K562 (cell line): ENCODE measurements at regions not wholly inside any gene's neighbourhood (a gene's known extent, or its start where the extent isn't known, plus 50 kb on each side); places are given as distances from the start of the nearest gene placed in this dataset.
A peak's percentile ranks its signal among the peaks of the same experiment; 100 is the strongest.

ENCODE experiments used
- ATAC-seq: fragments of 200-7000 bp; cut with Tn5 transposase; 3 replicates; pipeline ENCODE4 v1.9.1; 2020; ENCODE audit warnings: moderate library complexity
- BruUV-seq: library from RNA; stranded (reverse); fragments of 400-500 nt; replicated peaks from 2 replicates; lab custom pipeline; 2021; lab: Mats Ljungman, UMichigan
- CTCF ChIA-PET: fragments of 300-600 bp; formaldehyde crosslinking; extraction: SDS; loops from one replicate; lab custom pipeline; 2021; ENCODE audit warnings: low intra/inter-chr PET ratio; lab: Yijun Ruan, JAX
- POLR2A ChIA-PET: fragments of 300-600, 350-650 bp; sonication (Branson Sonifier 250); formaldehyde crosslinking; extraction: SDS; loops from one replicate; lab custom pipeline; 2021; ENCODE audit warnings: antibody characterized with exemption, inconsistent platforms; lab: Yijun Ruan, JAX
- DNase-seq, 4 experiments: peaks; one replicate each; pipeline versions ENCODE4 v3.0.0 to v3.0.0-alpha.2; 2011 to 2018; ENCODE audit warnings: low spot score in 3 of 4, mixed read lengths in 3 of 4; ENCODE audit errors: extremely low read depth in 1 of 4
- FAIRE-seq: peaks from 2 replicates; lab custom pipeline; 2011; peaks lifted over from hg19 to GRCh38; lab: Jason Lieb, UNC
- H2AFZ ChIP-seq: 2 replicates; pipeline ENCODE4 v1.6.0; 2011; ENCODE audit warnings: low read depth, low read length, control low read depth, inconsistent platforms
- H3K27ac ChIP-seq: fragments of 200-600 bp; 3 replicates; pipeline ENCODE4 v1.8.0; 2011; ENCODE audit warnings: low read depth, mild to moderate bottlenecking, control low read depth, inconsistent platforms, low read length, moderate library complexity, mixed read lengths; ENCODE audit errors: extremely low read depth
- H3K27me3 ChIP-seq, 2 experiments: fragments of 300-600 bp in 1 of 2; 2 replicates in 1 of 2; 3 replicates in 1 of 2; pipeline versions ENCODE4 v1.6.0 to v1.8.0; 2011; ENCODE audit warnings: inconsistent platforms in 2 of 2, low read length in 2 of 2, mild to moderate bottlenecking in 1 of 2, mixed read lengths in 1 of 2, moderate library complexity in 1 of 2; ENCODE audit not compliant: control insufficient read depth in 2 of 2, insufficient read depth in 2 of 2
- H3K36me3 ChIP-seq: fragments of 300-600 bp; 3 replicates; pipeline ENCODE4 v1.8.0; 2011; ENCODE audit warnings: mild to moderate bottlenecking, low read length, inconsistent platforms; ENCODE audit not compliant: control insufficient read depth, insufficient read depth
- H3K4me1 ChIP-seq, 2 experiments: fragments of 200-600 bp in 1 of 2; replicated peaks in 1 of 2; 2 replicates in 1 of 2; 3 replicates in 1 of 2; pipeline versions ENCODE4 v1.5.1 to v1.8.0; 2011; ENCODE audit warnings: inconsistent platforms in 2 of 2, low read length in 2 of 2, mild to moderate bottlenecking in 1 of 2, mixed read lengths in 1 of 2, moderate library complexity in 1 of 2; ENCODE audit not compliant: control insufficient read depth in 2 of 2, insufficient read depth in 2 of 2
- H3K4me2 ChIP-seq: 2 replicates; pipeline ENCODE4 v1.6.1; 2011; ENCODE audit warnings: low read length, control low read depth, inconsistent platforms, mixed read lengths; ENCODE audit not compliant: insufficient read depth
- H3K4me3 ChIP-seq: fragments of 200-600 bp; sonication (generic), shearing (Covaris generic); 2 replicates; pipeline ENCODE4 v1.5.1; 2016; ENCODE audit warnings: control low read depth, inconsistent platforms
- H3K79me2 ChIP-seq: fragments of 200-600 bp; 3 replicates; pipeline ENCODE4 v1.8.0; 2011; ENCODE audit warnings: low read length, inconsistent platforms; ENCODE audit not compliant: control insufficient read depth, insufficient read depth
- H3K9ac ChIP-seq, 2 experiments: 2 replicates each; pipeline versions ENCODE4 v1.6.0 to v1.6.1; 2011; ENCODE audit warnings: low read depth in 2 of 2, low read length in 2 of 2, control low read depth in 1 of 2, inconsistent platforms in 1 of 2, mild to moderate bottlenecking in 1 of 2, mixed read lengths in 1 of 2; ENCODE audit not compliant: insufficient read depth in 1 of 2
- H3K9me1 ChIP-seq: one replicate; pipeline ENCODE4 v1.6.0; 2011; ENCODE audit warnings: inconsistent platforms, mild to moderate bottlenecking, low read length, moderate library complexity; ENCODE audit not compliant: control insufficient read depth, insufficient read depth
- H3K9me3 ChIP-seq: replicated peaks from 2 replicates; pipeline ENCODE4 v1.5.1; 2011; ENCODE audit warnings: low read depth, low read length, inconsistent platforms; ENCODE audit not compliant: control insufficient read depth, insufficient read depth
- H4K20me1 ChIP-seq: replicated peaks from 2 replicates; pipeline ENCODE4 v1.6.1; 2011; ENCODE audit warnings: low read length, inconsistent platforms, mixed read lengths; ENCODE audit not compliant: control insufficient read depth, insufficient read depth
- BRD9 ChIP-seq: fragments of 450-650 bp; IDR thresholded peaks from 2 replicates; pipeline ENCODE4 v1.6.1; 2018; ENCODE audit warnings: low read depth; ENCODE audit not compliant: partially characterized antibody
- CAMTA2 ChIP-seq: fragments of 250-450 bp; sonication (Bioruptor Pico); conservative IDR thresholded peaks from 2 replicates; pipeline ENCODE4 v1.5.1; 2022
- CBFA2T2 ChIP-seq: fragments of 450-650 bp; conservative IDR thresholded peaks from 2 replicates; pipeline ENCODE4 v1.6.1; 2017; ENCODE audit warnings: mild to moderate bottlenecking
- CLOCK ChIP-seq: fragments of 250-450 bp; sonication (Bioruptor Pico); IDR thresholded peaks from 2 replicates; pipeline ENCODE4 v1.4.0; 2020; ENCODE audit warnings: mild to moderate bottlenecking, moderate library complexity, borderline replicate concordance
- COPS2 ChIP-seq: fragments of 450-650 bp; conservative IDR thresholded peaks from 2 replicates; pipeline ENCODE4 v1.6.1; 2016; ENCODE audit warnings: mild to moderate bottlenecking, moderate library complexity
- HEY1 ChIP-seq: fragments of 250-450 bp; sonication (Bioruptor Pico); IDR thresholded peaks from 2 replicates; pipeline ENCODE4 v1.5.0; 2020; ENCODE audit warnings: mild to moderate bottlenecking, moderate library complexity, borderline replicate concordance
- L3MBTL2 ChIP-seq: fragments of 450-650 bp; IDR thresholded peaks from 2 replicates; pipeline ENCODE4 v1.6.1; 2016; ENCODE audit warnings: mild to moderate bottlenecking, moderate library complexity
- PHTF2 ChIP-seq: fragments of 250-450 bp; sonication (Bioruptor Pico); IDR thresholded peaks from 2 replicates; pipeline ENCODE4 v1.5.0; 2021; ENCODE audit warnings: mild to moderate bottlenecking
- U2AF2 ChIP-seq: fragments of 200-400 bp; formaldehyde crosslinking; optimal IDR thresholded peaks from 2 replicates; pipeline ENCODE3; 2017; ENCODE audit warnings: low read depth, mild to moderate bottlenecking, low read length
- ZNF121 ChIP-seq: sonication (generic); formaldehyde crosslinking; conservative IDR thresholded peaks from 2 replicates; pipeline ENCODE4 v1.8.0; 2022; ENCODE audit warnings: missing genetic modification reagents
- ZNF316 ChIP-seq: fragments of 450-650 bp; IDR thresholded peaks from 2 replicates; pipeline ENCODE4 v1.6.1; 2016
- ZNF41 ChIP-seq: fragments of 250-450 bp; sonication (Bioruptor Pico); conservative IDR thresholded peaks from 2 replicates; pipeline ENCODE4 v1.4.0; 2020; ENCODE audit warnings: mild to moderate bottlenecking
- ZNF57 ChIP-seq: fragments of 450-650 bp; formaldehyde crosslinking; IDR thresholded peaks from 2 replicates; pipeline ENCODE4 v1.4.0; 2020; ENCODE audit warnings: mild to moderate bottlenecking, moderate library complexity
- ZNF589 ChIP-seq: fragments of 200-800 bp; sonication (Bioruptor generic); IDR thresholded peaks from 2 replicates; pipeline ENCODE4 v1.6.1; 2016; ENCODE audit warnings: low read depth, missing genetic modification characterization, missing compliant biosample characterization
- ZNF696 ChIP-seq: fragments of 250-450 bp; sonication (Bioruptor Pico); conservative IDR thresholded peaks from 2 replicates; pipeline ENCODE4 v1.4.0; 2020; ENCODE audit warnings: mild to moderate bottlenecking, moderate library complexity
- WGBS: fragments of 100-300 bp; shearing (Covaris generic); methylation state at CpG from one replicate; pipeline ENCODE4 v1.1.6; 2016; ENCODE audit warnings: low coverage, mixed read lengths; ENCODE audit not compliant: insufficient coverage; ENCODE audit errors: missing lambda C conversion rate; 5-methylcytosine and 5-hydroxymethylcytosine counted together
- in situ Hi-C: fragments of 300-500 bp; cut with MboI; formaldehyde crosslinking; loops from 4 replicates; pipeline ENCODE4 v1.15.0; 2018; ENCODE audit warnings: inconsistent platforms, mixed read lengths
- intact Hi-C: fragments of 100-400 bp; cut with micrococcal nuclease; formaldehyde crosslinking; loops from 2 replicates; pipeline ENCODE4 v1.14.2; 2022

GRCh38 chr6:146972546-146972945 lies 231.7 kb upstream of the STXBP5 start:
- no TSS peak for BruUV-seq

GRCh38 chr6:146974351-146974750 lies 229.9 kb upstream of the STXBP5 start:
- POLR2A ChIA-PET = interaction anchor here (0.5 to 1.2 kb wide), 6 partner anchors 11 to 180 kb away, joined by 3 to 5 read pairs (median 3); no protein-coding TSS in a partner anchor
- intact Hi-C loops (no loop called here), in situ Hi-C loops (no loop called here)
- CTCF ChIA-PET = no interaction called here
- no TSS peak for BruUV-seq
- ATAC-seq = no peak
- Histone ChIP-seq H3K36me3 (no peaks in the 10 kb centered on the region), H3K27ac (no peak overlapping the region), H3K79me2 (no peaks in the 10 kb centered on the region), H4K20me1 (no peaks in the 10 kb centered on the region), H3K4me3 (no peak overlapping the region), H2AFZ (no peak overlapping the region; the same call in 1 of the 2 replicates), H3K27me3 (no peaks in the 10 kb centered on the region), H3K9me3 (no peaks in the 10 kb centered on the region), H3K4me1 (no peaks in the 10 kb centered on the region), H3K9me1 (no peaks in the 10 kb centered on the region), H3K4me2 (no peak overlapping the region), H3K9ac (no peak overlapping the region)
- WGBS = 38% methylated on average over 3 of the region's 3 CpGs
- no peak for DNase-seq
- no peak for FAIRE-seq
- TF ChIP-seq CAMTA2 = no peak
- TF ChIP-seq ZNF57 (CRISPR knock-in tag) = no peak
- TF ChIP-seq L3MBTL2 = no peak
- no peak for TF ChIP-seq CLOCK (CRISPR knock-in tag)
- no peak for TF ChIP-seq BRD9
- no peak for TF ChIP-seq ZNF121 (CRISPR knock-in tag)
- TF ChIP-seq ZNF696 = no peak
- TF ChIP-seq U2AF2 = no peak
- no peak for TF ChIP-seq ZNF41 (CRISPR knock-in tag)
- no peak for TF ChIP-seq COPS2
- no peak for TF ChIP-seq PHTF2 (CRISPR knock-in tag)
- no peak for TF ChIP-seq CBFA2T2
- TF ChIP-seq HEY1 (CRISPR knock-in tag) = no peak

More at GRCh38 chr6:146972546-146972945, 231.7 kb upstream of the STXBP5 start:
- no peak overlapping the region for H3K4me3 ChIP-seq
- H3K9ac ChIP-seq = no peak overlapping the region
- H3K9me3 ChIP-seq = 0 out of 2 replicates have a peak, but pooled peaks cover 2% of the 10 kb centered on the region
- ChIA-PET CTCF (no interaction called here), POLR2A (no interaction called here)
- no peak for FAIRE-seq
- in situ Hi-C loops (no loop called here), intact Hi-C loops (no loop called here)
- no peaks in the 10 kb centered on the region for H3K27me3 ChIP-seq
- H4K20me1 ChIP-seq = no peaks in the 10 kb centered on the region
- H3K4me1 ChIP-seq = no peaks in the 10 kb centered on the region
- ATAC-seq = no peak
- no peaks in the 10 kb centered on the region for H3K36me3 ChIP-seq
- 50% methylated on average over 6 of the region's 6 CpGs for WGBS
- no peak overlapping the region for H3K27ac ChIP-seq
- H2AFZ ChIP-seq = no peak overlapping the region
- no peak overlapping the region for H3K4me2 ChIP-seq
- DNase-seq = no peak
- no peaks in the 10 kb centered on the region for H3K9me1 ChIP-seq
- TF ChIP-seq ZNF316 = 0 out of 2 replicates have a peak, but pooled peaks have one; percentile 3
- no peak for TF ChIP-seq ZNF589 (CRISPR knock-in tag)
- H3K79me2 ChIP-seq = no peaks in the 10 kb centered on the region
